ENCODE measurements at regions not wholly inside any gene's neighbourhood (a gene's known extent, or its start where the extent isn't known, plus 50 kb on each side); places are given as distances from the start of the nearest gene placed in this dataset.
A peak's percentile ranks its signal among the peaks of the same experiment; 100 is the strongest.

DNA sequence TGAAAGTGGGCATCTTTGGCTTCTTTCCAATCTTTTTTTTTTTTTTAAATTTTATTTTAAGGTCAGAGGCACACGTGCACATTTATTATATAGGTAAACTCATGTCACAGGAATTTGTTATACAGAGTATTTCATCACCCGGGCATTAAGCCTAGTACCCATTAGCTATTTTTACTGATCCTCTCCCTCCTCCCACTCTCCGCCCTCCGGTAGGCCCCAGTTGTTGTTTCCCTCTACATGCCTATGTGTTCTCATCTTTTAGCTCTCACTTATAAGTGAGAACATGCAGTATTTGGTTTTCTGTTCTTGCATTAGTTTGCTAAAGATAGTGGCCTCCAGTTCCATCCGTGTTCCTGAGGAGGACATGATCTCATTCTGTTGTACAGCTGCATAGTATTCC, 108.5 kb downstream of the CYB561 start:
- H4K20me1 ChIP-seq (ENCODE audit: low read length), result no peaks in the 10 kb centered on the region
- H3K9me3 ChIP-seq (ENCODE audit: low read length), result no peaks in the 10 kb centered on the region
- H3K79me2 ChIP-seq (ENCODE audit: low read length), result no peaks in the 10 kb centered on the region
- no TSS peak for BruUV-seq (replicated peaks)
- intact Hi-C loops (cut with micrococcal nuclease), result no loop called here
- no peaks in the 10 kb centered on the region for H3K27me3 ChIP-seq (ENCODE audit: low read length)
- ChIA-PET POLR2A (ENCODE audit: unreplicated experiment) (no interaction called here), CTCF (interaction anchor here (0.7 kb wide), 1 partner anchor 18 kb away, joined by 3 read pairs; no protein-coding TSS in a partner anchor)
- H3K4me3 ChIP-seq (ENCODE audit: low read length), result no peak overlapping the region
- no peaks in the 10 kb centered on the region for H3K9me2 ChIP-seq (replicated peaks; ENCODE audit: low read length)
- H3K36me3 ChIP-seq (ENCODE audit: low read depth, low read length), result peaks cover 5% of the 10 kb centered on the region; the same call in 1 of the 2 replicates
- peak; percentile 36 for DNase-seq
- no peak overlapping the region for H3K27ac ChIP-seq (ENCODE audit: low read length)
- H3F3A ChIP-seq (ENCODE audit: low read length, unreplicated experiment), result no peaks in the 10 kb centered on the region
- peaks cover 19% of the 10 kb centered on the region for H3K4me1 ChIP-seq (ENCODE audit: insufficient read depth, low read length)
- H2AFZ ChIP-seq (ENCODE audit: low read length), result no peak overlapping the region
- TF ChIP-seq EZH2phosphoT487 (IDR thresholded peaks at IDR 0.05; ENCODE audit: borderline replicate concordance, low read length) (no peak), EZH2 (IDR thresholded peaks at IDR 0.05; ENCODE audit: low read length, unreplicated experiment) (no peak)
- TF ChIP-seq, protein P1, sequence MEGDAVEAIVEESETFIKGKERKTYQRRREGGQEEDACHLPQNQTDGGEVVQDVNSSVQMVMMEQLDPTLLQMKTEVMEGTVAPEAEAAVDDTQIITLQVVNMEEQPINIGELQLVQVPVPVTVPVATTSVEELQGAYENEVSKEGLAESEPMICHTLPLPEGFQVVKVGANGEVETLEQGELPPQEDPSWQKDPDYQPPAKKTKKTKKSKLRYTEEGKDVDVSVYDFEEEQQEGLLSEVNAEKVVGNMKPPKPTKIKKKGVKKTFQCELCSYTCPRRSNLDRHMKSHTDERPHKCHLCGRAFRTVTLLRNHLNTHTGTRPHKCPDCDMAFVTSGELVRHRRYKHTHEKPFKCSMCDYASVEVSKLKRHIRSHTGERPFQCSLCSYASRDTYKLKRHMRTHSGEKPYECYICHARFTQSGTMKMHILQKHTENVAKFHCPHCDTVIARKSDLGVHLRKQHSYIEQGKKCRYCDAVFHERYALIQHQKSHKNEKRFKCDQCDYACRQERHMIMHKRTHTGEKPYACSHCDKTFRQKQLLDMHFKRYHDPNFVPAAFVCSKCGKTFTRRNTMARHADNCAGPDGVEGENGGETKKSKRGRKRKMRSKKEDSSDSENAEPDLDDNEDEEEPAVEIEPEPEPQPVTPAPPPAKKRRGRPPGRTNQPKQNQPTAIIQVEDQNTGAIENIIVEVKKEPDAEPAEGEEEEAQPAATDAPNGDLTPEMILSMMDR (conservative IDR thresholded peaks at IDR 0.05; ENCODE audit: low read depth, low read length), result no peak
- no peak overlapping the region for H3K9ac ChIP-seq (ENCODE audit: low read length)
- ATAC-seq, result no peak
- H3K4me2 ChIP-seq (ENCODE audit: low read length), result no peak overlapping the region

GRCh38 chr17:63338272-63338671, 107.8 kb downstream of the CYB561 start:
- POLR2A ChIA-PET (ENCODE audit: unreplicated experiment), result no interaction called here
- H3K4me1 ChIP-seq (ENCODE audit: insufficient read depth, low read length), result peaks cover 15% of the 10 kb centered on the region
- no peak for TF ChIP-seq EZH2phosphoT487 (IDR thresholded peaks at IDR 0.05; ENCODE audit: borderline replicate concordance, low read length)
- TF ChIP-seq EZH2 (IDR thresholded peaks at IDR 0.05; ENCODE audit: low read length, unreplicated experiment), result no peak
- TF ChIP-seq, protein P1 (conservative IDR thresholded peaks at IDR 0.05; ENCODE audit: low read depth, low read length), result no peak
- no peaks in the 10 kb centered on the region for H3K27me3 ChIP-seq (ENCODE audit: low read length)
- no peak overlapping the region for H3K27ac ChIP-seq (ENCODE audit: low read length)
- DNase-seq, result no peak
- no peak overlapping the region for H3K9ac ChIP-seq (ENCODE audit: low read length)
- H2AFZ ChIP-seq (ENCODE audit: low read length), result no peak overlapping the region
- BruUV-seq (replicated peaks), result no TSS peak
- H4K20me1 ChIP-seq (ENCODE audit: low read length), result no peaks in the 10 kb centered on the region
- peaks cover 5% of the 10 kb centered on the region; the same call in 1 of the 2 replicates for H3K36me3 ChIP-seq (ENCODE audit: low read depth, low read length)
- intact Hi-C loops (cut with micrococcal nuclease), result no loop called here
- H3K9me3 ChIP-seq (ENCODE audit: low read length), result no peaks in the 10 kb centered on the region
- no peaks in the 10 kb centered on the region for H3F3A ChIP-seq (ENCODE audit: low read length, unreplicated experiment)
- H3K4me2 ChIP-seq (ENCODE audit: low read length), result no peak overlapping the region
- CTCF ChIA-PET, result no interaction called here
- H3K4me3 ChIP-seq (ENCODE audit: low read length), result no peak overlapping the region
- no peaks in the 10 kb centered on the region for H3K9me2 ChIP-seq (replicated peaks; ENCODE audit: low read length)
- no peak for ATAC-seq
- H3K79me2 ChIP-seq (ENCODE audit: low read length), result no peaks in the 10 kb centered on the region

DNA sequence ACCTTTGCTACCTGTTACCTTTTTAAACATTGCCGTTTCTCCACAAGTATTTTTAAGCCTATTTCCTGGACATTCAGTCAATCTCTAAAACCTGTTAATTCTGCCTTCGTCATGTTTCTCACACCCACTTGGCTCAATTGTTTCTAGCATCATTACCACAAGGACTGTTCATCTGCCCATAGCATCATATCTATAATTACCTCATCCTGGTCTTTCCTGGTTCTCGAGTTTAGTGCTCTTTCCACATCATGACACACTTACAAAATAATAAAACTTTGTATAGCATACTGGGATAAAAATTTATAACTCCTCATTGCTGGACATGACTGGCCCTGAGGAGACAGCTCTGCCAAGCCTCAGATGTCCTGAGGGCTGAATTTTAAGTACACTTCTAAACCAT, 104.8 kb downstream of the CYB561 start:
- H3K9me2 ChIP-seq (replicated peaks; ENCODE audit: low read length), result no peaks in the 10 kb centered on the region
- ATAC-seq, result no peak
- TF ChIP-seq EZH2phosphoT487 (IDR thresholded peaks at IDR 0.05; ENCODE audit: borderline replicate concordance, low read length), result no peak
- no peak for TF ChIP-seq EZH2 (IDR thresholded peaks at IDR 0.05; ENCODE audit: low read length, unreplicated experiment)
- no peaks in the 10 kb centered on the region for H3K4me1 ChIP-seq (ENCODE audit: insufficient read depth, low read length)
- intact Hi-C loops (cut with micrococcal nuclease), result no loop called here
- no peak overlapping the region for H3K4me3 ChIP-seq (ENCODE audit: low read length)
- DNase-seq, result no peak
- H3K79me2 ChIP-seq (ENCODE audit: low read length), result no peaks in the 10 kb centered on the region
- no peaks in the 10 kb centered on the region for H3F3A ChIP-seq (ENCODE audit: low read length, unreplicated experiment)
- H2AFZ ChIP-seq (ENCODE audit: low read length), result no peak overlapping the region
- H3K9ac ChIP-seq (ENCODE audit: low read length), result no peak overlapping the region
- H3K27ac ChIP-seq (ENCODE audit: low read length), result no peak overlapping the region
- CTCF ChIA-PET, result no interaction called here
- no peaks in the 10 kb centered on the region for H3K9me3 ChIP-seq (ENCODE audit: low read length)
- no peak overlapping the region for H3K4me2 ChIP-seq (ENCODE audit: low read length)
- no peaks in the 10 kb centered on the region for H4K20me1 ChIP-seq (ENCODE audit: low read length)
- peaks cover 5% of the 10 kb centered on the region; the same call in 1 of the 2 replicates for H3K36me3 ChIP-seq (ENCODE audit: low read depth, low read length)
- BruUV-seq (replicated peaks), result TSS peak; percentile 12
- H3K27me3 ChIP-seq (ENCODE audit: low read length), result no peaks in the 10 kb centered on the region
- POLR2A ChIA-PET (ENCODE audit: unreplicated experiment), result no interaction called here

Data from PC-3 (cell line).